ENCODE measurements at regions not wholly inside any gene's neighbourhood (a gene's known extent, or its start where the extent isn't known, plus 50 kb on each side); places are given as distances from the start of the nearest gene placed in this dataset.

DNA sequence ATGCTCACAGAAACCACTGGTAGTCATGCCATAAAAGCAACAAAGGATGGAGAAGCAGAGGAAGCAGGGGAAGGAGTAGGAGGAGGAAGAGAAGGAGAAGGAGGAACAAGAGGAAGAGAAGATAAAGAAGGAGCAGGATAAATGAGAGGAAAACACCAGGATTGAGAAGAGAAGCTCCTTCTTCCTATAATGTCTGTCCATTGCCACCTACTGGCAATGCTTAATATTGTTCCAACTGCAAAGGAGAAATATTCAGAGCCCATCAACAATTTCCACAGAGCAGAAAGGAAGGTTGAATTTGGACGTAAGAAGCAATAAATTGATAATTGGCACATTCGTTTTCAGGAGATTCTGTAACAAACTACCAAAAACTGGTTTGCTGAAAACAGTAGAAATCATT is 898.4 kb downstream of the SLC16A7 start:
- TF ChIP-seq, protein P1, sequence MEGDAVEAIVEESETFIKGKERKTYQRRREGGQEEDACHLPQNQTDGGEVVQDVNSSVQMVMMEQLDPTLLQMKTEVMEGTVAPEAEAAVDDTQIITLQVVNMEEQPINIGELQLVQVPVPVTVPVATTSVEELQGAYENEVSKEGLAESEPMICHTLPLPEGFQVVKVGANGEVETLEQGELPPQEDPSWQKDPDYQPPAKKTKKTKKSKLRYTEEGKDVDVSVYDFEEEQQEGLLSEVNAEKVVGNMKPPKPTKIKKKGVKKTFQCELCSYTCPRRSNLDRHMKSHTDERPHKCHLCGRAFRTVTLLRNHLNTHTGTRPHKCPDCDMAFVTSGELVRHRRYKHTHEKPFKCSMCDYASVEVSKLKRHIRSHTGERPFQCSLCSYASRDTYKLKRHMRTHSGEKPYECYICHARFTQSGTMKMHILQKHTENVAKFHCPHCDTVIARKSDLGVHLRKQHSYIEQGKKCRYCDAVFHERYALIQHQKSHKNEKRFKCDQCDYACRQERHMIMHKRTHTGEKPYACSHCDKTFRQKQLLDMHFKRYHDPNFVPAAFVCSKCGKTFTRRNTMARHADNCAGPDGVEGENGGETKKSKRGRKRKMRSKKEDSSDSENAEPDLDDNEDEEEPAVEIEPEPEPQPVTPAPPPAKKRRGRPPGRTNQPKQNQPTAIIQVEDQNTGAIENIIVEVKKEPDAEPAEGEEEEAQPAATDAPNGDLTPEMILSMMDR (IDR thresholded peaks at IDR 0.05; ENCODE audit: low read depth, low read length) = peak; percentile 58
- TF ChIP-seq EZH2phosphoT487 (IDR thresholded peaks at IDR 0.05; ENCODE audit: low read depth) = no peak

Data from OCI-LY3 (cell line).